K562 (cell line): ENCODE measurements at regions not wholly inside any gene's neighbourhood (a gene's known extent, or its start where the extent isn't known, plus 50 kb on each side); places are given as distances from the start of the nearest gene placed in this dataset.

Experiments
- ATAC-seq: fragments of 200-7000 bp; cut with Tn5 transposase; 3 replicates; pipeline ENCODE4 v1.9.1; 2020; ENCODE audit warnings: moderate library complexity
- BruUV-seq: library from RNA; stranded (reverse); fragments of 400-500 nt; replicated peaks from 2 replicates; lab custom pipeline; 2021; lab: Mats Ljungman, UMichigan
- CTCF ChIA-PET: fragments of 300-600 bp; formaldehyde crosslinking; extraction: SDS; loops from one replicate; lab custom pipeline; 2021; ENCODE audit warnings: low intra/inter-chr PET ratio; lab: Yijun Ruan, JAX
- POLR2A ChIA-PET: fragments of 300-600, 350-650 bp; sonication (Branson Sonifier 250); formaldehyde crosslinking; extraction: SDS; loops from one replicate; lab custom pipeline; 2021; ENCODE audit warnings: antibody characterized with exemption, inconsistent platforms; lab: Yijun Ruan, JAX
- DNase-seq, 4 experiments: peaks; one replicate each; pipeline versions ENCODE4 v3.0.0 to v3.0.0-alpha.2; 2011 to 2018; ENCODE audit warnings: low spot score in 3 of 4, mixed read lengths in 3 of 4; ENCODE audit errors: extremely low read depth in 1 of 4
- FAIRE-seq: peaks from 2 replicates; lab custom pipeline; 2011; peaks lifted over from hg19 to GRCh38; lab: Jason Lieb, UNC
- H2AFZ ChIP-seq: 2 replicates; pipeline ENCODE4 v1.6.0; 2011; ENCODE audit warnings: low read depth, low read length, control low read depth, inconsistent platforms
- H3K27ac ChIP-seq: fragments of 200-600 bp; 3 replicates; pipeline ENCODE4 v1.8.0; 2011; ENCODE audit warnings: low read depth, mild to moderate bottlenecking, control low read depth, inconsistent platforms, low read length, moderate library complexity, mixed read lengths; ENCODE audit errors: extremely low read depth
- H3K27me3 ChIP-seq, 2 experiments: fragments of 300-600 bp in 1 of 2; 2 replicates in 1 of 2; 3 replicates in 1 of 2; pipeline versions ENCODE4 v1.6.0 to v1.8.0; 2011; ENCODE audit warnings: inconsistent platforms in 2 of 2, low read length in 2 of 2, mild to moderate bottlenecking in 1 of 2, mixed read lengths in 1 of 2, moderate library complexity in 1 of 2; ENCODE audit not compliant: control insufficient read depth in 2 of 2, insufficient read depth in 2 of 2
- H3K36me3 ChIP-seq: fragments of 300-600 bp; 3 replicates; pipeline ENCODE4 v1.8.0; 2011; ENCODE audit warnings: mild to moderate bottlenecking, low read length, inconsistent platforms; ENCODE audit not compliant: control insufficient read depth, insufficient read depth
- H3K4me1 ChIP-seq, 2 experiments: fragments of 200-600 bp in 1 of 2; replicated peaks in 1 of 2; 2 replicates in 1 of 2; 3 replicates in 1 of 2; pipeline versions ENCODE4 v1.5.1 to v1.8.0; 2011; ENCODE audit warnings: inconsistent platforms in 2 of 2, low read length in 2 of 2, mild to moderate bottlenecking in 1 of 2, mixed read lengths in 1 of 2, moderate library complexity in 1 of 2; ENCODE audit not compliant: control insufficient read depth in 2 of 2, insufficient read depth in 2 of 2
- H3K4me2 ChIP-seq: 2 replicates; pipeline ENCODE4 v1.6.1; 2011; ENCODE audit warnings: low read length, control low read depth, inconsistent platforms, mixed read lengths; ENCODE audit not compliant: insufficient read depth
- H3K4me3 ChIP-seq: fragments of 200-600 bp; sonication (generic), shearing (Covaris generic); 2 replicates; pipeline ENCODE4 v1.5.1; 2016; ENCODE audit warnings: control low read depth, inconsistent platforms
- H3K79me2 ChIP-seq: fragments of 200-600 bp; 3 replicates; pipeline ENCODE4 v1.8.0; 2011; ENCODE audit warnings: low read length, inconsistent platforms; ENCODE audit not compliant: control insufficient read depth, insufficient read depth
- H3K9ac ChIP-seq, 2 experiments: 2 replicates each; pipeline versions ENCODE4 v1.6.0 to v1.6.1; 2011; ENCODE audit warnings: low read depth in 2 of 2, low read length in 2 of 2, control low read depth in 1 of 2, inconsistent platforms in 1 of 2, mild to moderate bottlenecking in 1 of 2, mixed read lengths in 1 of 2; ENCODE audit not compliant: insufficient read depth in 1 of 2
- H3K9me1 ChIP-seq: one replicate; pipeline ENCODE4 v1.6.0; 2011; ENCODE audit warnings: inconsistent platforms, mild to moderate bottlenecking, low read length, moderate library complexity; ENCODE audit not compliant: control insufficient read depth, insufficient read depth
- H3K9me3 ChIP-seq: replicated peaks from 2 replicates; pipeline ENCODE4 v1.5.1; 2011; ENCODE audit warnings: low read depth, low read length, inconsistent platforms; ENCODE audit not compliant: control insufficient read depth, insufficient read depth
- H4K20me1 ChIP-seq: replicated peaks from 2 replicates; pipeline ENCODE4 v1.6.1; 2011; ENCODE audit warnings: low read length, inconsistent platforms, mixed read lengths; ENCODE audit not compliant: control insufficient read depth, insufficient read depth
- ASH1L ChIP-seq: fragments of 450-650 bp; IDR thresholded peaks from 2 replicates; pipeline ENCODE4 v1.6.1; 2018; ENCODE audit warnings: borderline replicate concordance, mild to moderate bottlenecking, low read depth; ENCODE audit not compliant: partially characterized antibody
- NFIC ChIP-seq: fragments of 450-650 bp; IDR thresholded peaks from 2 replicates; pipeline ENCODE4 v1.6.1; 2017; ENCODE audit warnings: mild to moderate bottlenecking, inconsistent platforms
- ZNF592 ChIP-seq: fragments of 450-650 bp; IDR thresholded peaks from 2 replicates; pipeline ENCODE4 v1.6.1; 2017; ENCODE audit warnings: antibody characterized with exemption, mild to moderate bottlenecking
- WGBS: fragments of 100-300 bp; shearing (Covaris generic); methylation state at CpG from one replicate; pipeline ENCODE4 v1.1.6; 2016; ENCODE audit warnings: low coverage, mixed read lengths; ENCODE audit not compliant: insufficient coverage; ENCODE audit errors: missing lambda C conversion rate; 5-methylcytosine and 5-hydroxymethylcytosine counted together
- in situ Hi-C: fragments of 300-500 bp; cut with MboI; formaldehyde crosslinking; loops from 4 replicates; pipeline ENCODE4 v1.15.0; 2018; ENCODE audit warnings: inconsistent platforms, mixed read lengths
- intact Hi-C: fragments of 100-400 bp; cut with micrococcal nuclease; formaldehyde crosslinking; loops from 2 replicates; pipeline ENCODE4 v1.14.2; 2022

- TF ChIP-seq ZNF592, result no peak
These were observed 903.9 kb downstream of the UQCRFS1 start (continued) for GRCh38 chr19:28309070-28309469.

- intact Hi-C loops, result no loop called here
- DNase-seq, result no peak
- in situ Hi-C loops, result no loop called here
- Histone ChIP-seq H3K4me2 (no peak overlapping the region), H3K9me3 (no peaks in the 10 kb centered on the region), H3K9ac (no peak overlapping the region), H3K4me3 (no peak overlapping the region), H2AFZ (no peak overlapping the region), H3K27me3 (no peaks in the 10 kb centered on the region; a peak in 1 of 5 replicates), H3K9me1 (no peaks in the 10 kb centered on the region), H3K4me1 (no peaks in the 10 kb centered on the region), H3K27ac (no peak overlapping the region), H4K20me1 (no peaks in the 10 kb centered on the region), H3K79me2 (no peaks in the 10 kb centered on the region), H3K36me3 (no peaks in the 10 kb centered on the region)
- WGBS, result 0% methylated on average over 1 of the region's 1 CpG
- no TSS peak for BruUV-seq
- CTCF ChIA-PET, result no interaction called here
- FAIRE-seq, result no peak
- TF ChIP-seq NFIC, result peak; percentile 61
- TF ChIP-seq ASH1L, result no peak
- POLR2A ChIA-PET, result interaction anchor here (1.3 to 1.4 kb wide), 2 partner anchors 8 to 13 kb away, joined by 4 read pairs; no protein-coding TSS in a partner anchor
- no peak for ATAC-seq
These were observed 905.0 kb downstream of the UQCRFS1 start for GRCh38 chr19:28307963-28308362.
